ENCODE measurements at regions not wholly inside any gene's neighbourhood (a gene's known extent, or its start where the extent isn't known, plus 50 kb on each side); places are given as distances from the start of the nearest gene placed in this dataset.

DNA sequence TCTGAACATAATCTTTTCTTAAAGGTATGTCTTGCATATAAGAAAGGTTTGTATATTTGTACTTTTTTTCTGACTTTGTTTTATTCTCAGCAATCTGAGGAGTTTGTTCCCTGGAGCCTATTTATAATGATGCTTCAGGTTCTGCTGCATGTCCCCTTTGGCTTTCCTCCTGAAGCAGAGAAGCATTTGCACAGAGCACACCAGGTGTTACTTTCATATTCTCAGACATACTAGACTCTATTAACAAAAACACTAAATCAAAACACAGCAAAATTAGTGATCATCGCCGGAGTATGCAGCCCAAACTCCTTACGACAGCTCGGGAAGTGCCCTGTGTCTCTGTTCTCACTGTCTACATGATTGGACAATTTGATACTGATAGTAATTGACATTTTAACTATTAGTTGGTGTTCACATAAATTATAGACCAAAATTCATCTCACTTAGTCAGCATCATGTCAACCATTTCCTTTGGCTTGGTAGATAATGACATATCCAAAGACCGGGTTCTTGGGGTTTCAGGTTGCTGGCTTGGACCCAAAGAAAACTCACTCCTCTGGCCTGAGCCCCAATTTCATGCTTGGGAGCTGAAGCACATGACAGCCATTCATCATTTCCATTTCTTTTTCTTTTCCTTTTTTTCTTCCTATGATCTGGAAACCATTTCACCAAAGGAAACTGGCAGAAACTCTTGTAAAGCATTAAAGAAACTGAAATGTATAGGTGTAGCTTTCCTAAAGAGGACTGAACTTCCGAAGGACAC, 400.1 kb upstream of the NRP1 start:
- intact Hi-C loops (cut with DNase I), result no loop called here
- H3K36me3 ChIP-seq (ENCODE audit: control insufficient read depth in 1 of 2, insufficient read depth in 2 of 2, low read length in 1 of 2), result no peaks in the 10 kb centered on the region
- no peaks in the 10 kb centered on the region for H3K27me3 ChIP-seq (ENCODE audit: control insufficient read depth in 1 of 2, insufficient read depth in 2 of 2, low read length in 1 of 2)
- no peak for ATAC-seq (ENCODE audit: low FRiP score)
- no peak for DNase-seq
- no peaks in the 10 kb centered on the region for H3K4me1 ChIP-seq (ENCODE audit: control insufficient read depth in 1 of 2, insufficient read depth in 2 of 2, low read length in 2 of 2)
- WGBS, 2 donors, result 59 to 62% methylated on average over 6 of the region's 6 CpGs
- no peak overlapping the region for H3K4me3 ChIP-seq (ENCODE audit: low read length in 2 of 2)
- H3K9me3 ChIP-seq (ENCODE audit: control insufficient read depth, low read length), result peaks cover 2% of the 10 kb centered on the region
- H3K27ac ChIP-seq (ENCODE audit: low read depth in 1 of 2, low read length in 2 of 2), result no peak overlapping the region

GRCh38 chr10:33733058-33733457, 398.6 kb upstream of the NRP1 start:
- DNase-seq, result no peak
- ATAC-seq (ENCODE audit: low FRiP score), result no peak
- Histone ChIP-seq H3K4me3 (ENCODE audit: low read length in 2 of 2) (no peak overlapping the region), H3K27me3 (ENCODE audit: control insufficient read depth in 1 of 2, insufficient read depth in 2 of 2, low read length in 1 of 2) (no peaks in the 10 kb centered on the region), H3K27ac (ENCODE audit: low read depth in 1 of 2, low read length in 2 of 2) (no peak overlapping the region), H3K9me3 (ENCODE audit: control insufficient read depth, low read length) (no peaks in the 10 kb centered on the region), H3K4me1 (ENCODE audit: control insufficient read depth in 1 of 2, insufficient read depth in 2 of 2, low read length in 2 of 2) (no peaks in the 10 kb centered on the region), H3K36me3 (ENCODE audit: control insufficient read depth in 1 of 2, insufficient read depth in 2 of 2, low read length in 1 of 2) (no peaks in the 10 kb centered on the region)
- intact Hi-C loops (cut with DNase I), result no loop called here
- 94 to 97% methylated on average over 3 of the region's 3 CpGs for WGBS, 2 donors

DNA sequence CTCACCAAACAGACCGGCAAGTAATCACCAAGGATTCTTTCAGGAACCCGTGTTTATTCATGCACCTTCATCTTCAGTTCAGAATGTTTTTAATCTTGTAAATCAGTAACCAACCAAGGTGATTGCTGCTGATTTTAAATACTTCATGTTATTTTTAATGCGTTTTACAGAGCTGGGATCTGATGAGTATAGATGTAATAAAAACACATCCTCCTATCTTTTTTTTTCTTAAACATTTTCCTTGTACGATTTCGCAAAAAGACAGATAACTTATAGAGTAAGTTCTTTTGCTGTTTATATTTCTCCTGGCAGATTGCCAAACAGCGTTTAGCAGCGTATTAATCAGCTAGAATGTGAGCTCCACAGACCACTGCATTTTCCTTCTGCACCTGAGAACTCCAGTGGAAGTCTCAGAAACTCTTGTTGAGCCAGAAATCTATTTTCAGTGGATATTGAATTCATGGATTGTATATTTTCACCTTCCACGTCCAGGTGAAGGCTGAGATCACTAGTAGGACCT, 397.8 kb upstream of the NRP1 start:
- no peak for DNase-seq
- H3K4me3 ChIP-seq (ENCODE audit: low read length in 2 of 2), result no peak overlapping the region
- no peaks in the 10 kb centered on the region for H3K27me3 ChIP-seq (ENCODE audit: control insufficient read depth in 1 of 2, insufficient read depth in 2 of 2, low read length in 1 of 2)
- H3K9me3 ChIP-seq (ENCODE audit: control insufficient read depth, low read length), result peaks cover 2% of the 10 kb centered on the region
- H3K4me1 ChIP-seq (ENCODE audit: control insufficient read depth in 1 of 2, insufficient read depth in 2 of 2, low read length in 2 of 2), result no peaks in the 10 kb centered on the region
- 55% methylated on average over 8 of the region's 8 CpGs for WGBS, 2 donors
- H3K27ac ChIP-seq (ENCODE audit: low read depth in 1 of 2, low read length in 2 of 2), result no peak overlapping the region
- H3K36me3 ChIP-seq (ENCODE audit: control insufficient read depth in 1 of 2, insufficient read depth in 2 of 2, low read length in 1 of 2), result no peaks in the 10 kb centered on the region
- intact Hi-C loops (cut with DNase I), result no loop called here
- ATAC-seq (ENCODE audit: low FRiP score), result no peak

DNA sequence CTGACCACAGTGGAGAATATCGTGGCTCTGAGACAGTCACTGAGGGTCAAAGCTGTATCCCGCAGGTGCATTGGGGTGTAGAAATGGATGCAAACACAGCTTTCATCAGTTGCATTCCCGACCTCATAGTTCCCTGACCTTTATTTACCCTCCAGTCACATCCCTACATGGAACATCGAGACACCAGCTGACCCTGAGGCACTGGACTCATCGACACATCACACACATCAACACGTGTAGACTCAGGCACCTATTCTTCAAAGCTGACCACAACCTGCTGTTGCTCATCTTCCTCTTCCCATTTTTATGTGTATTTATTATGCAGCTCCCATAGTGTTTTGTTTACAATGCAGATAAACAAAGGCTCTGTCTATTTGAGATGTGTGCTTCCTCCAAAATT, 396.9 kb upstream of the NRP1 start:
- WGBS, 2 donors, result 87 to 95% methylated on average over 6 of the region's 6 CpGs
- Histone ChIP-seq H3K27ac (ENCODE audit: low read depth in 1 of 2, low read length in 2 of 2) (no peak overlapping the region), H3K4me3 (ENCODE audit: low read length in 2 of 2) (no peak overlapping the region), H3K9me3 (ENCODE audit: control insufficient read depth, low read length) (peaks cover 2% of the 10 kb centered on the region), H3K36me3 (ENCODE audit: control insufficient read depth in 1 of 2, insufficient read depth in 2 of 2, low read length in 1 of 2) (no peaks in the 10 kb centered on the region), H3K4me1 (ENCODE audit: control insufficient read depth in 1 of 2, insufficient read depth in 2 of 2, low read length in 2 of 2) (no peaks in the 10 kb centered on the region), H3K27me3 (ENCODE audit: control insufficient read depth in 1 of 2, insufficient read depth in 2 of 2, low read length in 1 of 2) (no peaks in the 10 kb centered on the region)
- intact Hi-C loops (cut with DNase I), result no loop called here
- no peak for ATAC-seq (ENCODE audit: low FRiP score)
- DNase-seq, result no peak

- H3K36me3 ChIP-seq (ENCODE audit: control insufficient read depth in 1 of 2, insufficient read depth in 2 of 2, low read length in 1 of 2), result no peaks in the 10 kb centered on the region
- H3K4me3 ChIP-seq (ENCODE audit: low read length in 2 of 2), result no peak overlapping the region
- no peaks in the 10 kb centered on the region for H3K27me3 ChIP-seq (ENCODE audit: control insufficient read depth in 1 of 2, insufficient read depth in 2 of 2, low read length in 1 of 2)
- H3K4me1 ChIP-seq (ENCODE audit: control insufficient read depth in 1 of 2, insufficient read depth in 2 of 2, low read length in 2 of 2), result no peaks in the 10 kb centered on the region
- no peak for ATAC-seq (ENCODE audit: low FRiP score)
- no peak overlapping the region for H3K27ac ChIP-seq (ENCODE audit: low read depth in 1 of 2, low read length in 2 of 2)
- intact Hi-C loops (cut with DNase I), result no loop called here
- no peak for DNase-seq
- peaks cover 2% of the 10 kb centered on the region for H3K9me3 ChIP-seq (ENCODE audit: control insufficient read depth, low read length)
- WGBS, 2 donors, result 93 to 97% methylated on average over 4 of the region's 4 CpGs
These were observed 391.0 kb upstream of the NRP1 start for GRCh38 chr10:33725430-33725829.

DNA sequence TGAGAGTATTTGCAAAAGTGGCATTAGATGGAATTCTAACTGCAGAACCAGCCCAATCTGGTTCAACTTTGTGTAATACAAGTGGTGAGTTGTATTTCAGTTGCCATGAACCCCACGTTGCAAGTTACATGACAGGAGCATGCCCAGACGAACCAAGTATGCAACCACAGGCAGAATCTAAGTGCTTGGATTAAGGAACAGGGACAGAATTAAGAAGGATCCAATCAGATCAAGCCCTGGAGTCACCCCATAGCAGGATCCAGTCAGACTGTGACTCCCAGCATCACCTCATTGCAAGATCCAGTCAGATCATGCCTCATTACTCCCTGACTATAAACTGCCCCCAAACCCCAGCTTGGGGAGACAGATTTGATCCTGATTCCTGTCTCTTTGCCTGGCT, 388.7 kb upstream of the NRP1 start:
- peaks cover 2% of the 10 kb centered on the region for H3K9me3 ChIP-seq (ENCODE audit: control insufficient read depth, low read length)
- no peaks in the 10 kb centered on the region for H3K27me3 ChIP-seq (ENCODE audit: control insufficient read depth in 1 of 2, insufficient read depth in 2 of 2, low read length in 1 of 2)
- intact Hi-C loops (cut with DNase I), result no loop called here
- no peaks in the 10 kb centered on the region for H3K36me3 ChIP-seq (ENCODE audit: control insufficient read depth in 1 of 2, insufficient read depth in 2 of 2, low read length in 1 of 2)
- ATAC-seq (ENCODE audit: low FRiP score) (no peak), DNase-seq (no peak)
- no peak overlapping the region for H3K27ac ChIP-seq (ENCODE audit: low read depth in 1 of 2, low read length in 2 of 2)
- WGBS, 2 donors, result 92 to 95% methylated on average over 2 of the region's 2 CpGs
- no peaks in the 10 kb centered on the region for H3K4me1 ChIP-seq (ENCODE audit: control insufficient read depth in 1 of 2, insufficient read depth in 2 of 2, low read length in 2 of 2)
- H3K4me3 ChIP-seq (ENCODE audit: low read length in 2 of 2), result no peak overlapping the region

DNA sequence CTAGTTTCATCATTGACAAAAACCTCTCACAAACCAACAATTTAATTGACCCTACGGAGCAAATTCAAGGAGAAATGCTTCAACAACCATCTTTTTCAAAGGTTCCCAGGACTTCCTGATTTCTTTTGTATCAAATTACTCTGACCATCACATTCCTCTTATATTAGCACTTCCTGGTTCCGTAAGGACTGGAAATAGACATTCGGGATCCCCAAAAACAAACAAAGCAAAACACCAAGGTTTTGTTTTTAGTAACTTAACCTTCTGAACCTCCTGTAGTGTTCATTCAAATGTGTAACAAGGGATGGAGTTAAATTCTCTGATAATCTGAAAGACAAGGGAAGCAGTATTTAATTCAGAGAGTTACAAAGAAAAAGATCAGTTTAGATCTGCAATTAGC, 387.6 kb upstream of the NRP1 start:
- intact Hi-C loops (cut with DNase I), result no loop called here
- Histone ChIP-seq H3K4me3 (ENCODE audit: low read length in 2 of 2) (no peak overlapping the region), H3K27me3 (ENCODE audit: control insufficient read depth in 1 of 2, insufficient read depth in 2 of 2, low read length in 1 of 2) (no peaks in the 10 kb centered on the region), H3K36me3 (ENCODE audit: control insufficient read depth in 1 of 2, insufficient read depth in 2 of 2, low read length in 1 of 2) (no peaks in the 10 kb centered on the region), H3K4me1 (ENCODE audit: control insufficient read depth in 1 of 2, insufficient read depth in 2 of 2, low read length in 2 of 2) (no peaks in the 10 kb centered on the region), H3K9me3 (ENCODE audit: control insufficient read depth, low read length) (no peaks in the 10 kb centered on the region), H3K27ac (ENCODE audit: low read depth in 1 of 2, low read length in 2 of 2) (no peak overlapping the region)
- DNase-seq (no peak), ATAC-seq (ENCODE audit: low FRiP score) (no peak)
- WGBS, 2 donors, result 47 to 53% methylated on average over 3 of the region's 3 CpGs

DNA sequence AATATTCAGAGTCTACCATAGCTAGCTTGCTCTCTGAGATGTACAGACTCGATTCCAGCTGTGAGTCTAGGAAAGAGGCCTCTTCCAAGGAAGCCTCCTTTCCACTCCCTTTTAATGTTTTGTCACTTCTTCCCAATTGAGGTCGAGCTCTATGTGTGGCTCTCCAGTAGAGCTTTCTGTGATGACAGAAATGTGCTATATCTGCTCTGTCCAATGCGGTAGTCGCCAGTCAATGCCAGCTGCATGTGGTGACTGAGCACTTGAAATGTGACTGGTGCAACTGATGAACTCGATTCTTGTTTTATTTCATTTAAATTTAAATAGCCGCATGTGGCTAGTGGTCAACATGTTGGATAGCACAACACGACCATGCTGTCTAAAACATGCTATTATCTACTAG, 387.0 kb upstream of the NRP1 start:
- no peak overlapping the region for H3K4me3 ChIP-seq (ENCODE audit: low read length in 2 of 2)
- ATAC-seq (ENCODE audit: low FRiP score) (no peak), DNase-seq (no peak)
- no peaks in the 10 kb centered on the region for H3K4me1 ChIP-seq (ENCODE audit: control insufficient read depth in 1 of 2, insufficient read depth in 2 of 2, low read length in 2 of 2)
- no peaks in the 10 kb centered on the region for H3K9me3 ChIP-seq (ENCODE audit: control insufficient read depth, low read length)
- intact Hi-C loops (cut with DNase I), result no loop called here
- 87 to 92% methylated on average over 7 of the region's 7 CpGs for WGBS, 2 donors
- H3K27ac ChIP-seq (ENCODE audit: low read depth in 1 of 2, low read length in 2 of 2), result no peak overlapping the region
- no peaks in the 10 kb centered on the region for H3K27me3 ChIP-seq (ENCODE audit: control insufficient read depth in 1 of 2, insufficient read depth in 2 of 2, low read length in 1 of 2)
- H3K36me3 ChIP-seq (ENCODE audit: control insufficient read depth in 1 of 2, insufficient read depth in 2 of 2, low read length in 1 of 2), result no peaks in the 10 kb centered on the region

DNA sequence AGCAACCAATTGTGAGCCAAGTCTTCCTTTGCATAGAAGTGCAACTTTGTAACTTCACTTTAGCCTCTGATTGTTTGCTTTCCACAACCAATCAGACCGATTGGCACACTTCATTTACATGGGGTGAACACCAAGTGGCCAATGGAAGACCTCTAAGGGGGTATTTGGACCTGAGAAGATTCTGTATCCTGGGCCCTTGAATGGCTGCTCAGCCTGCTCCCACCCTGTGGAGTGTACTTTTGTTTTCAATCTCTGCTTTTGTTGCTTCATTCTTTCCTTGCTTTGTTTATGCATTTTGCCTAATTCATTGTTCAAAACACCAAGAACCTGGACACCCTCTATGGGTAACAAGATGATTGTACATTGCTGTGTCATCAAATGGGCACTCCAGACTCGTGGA, 385.7 kb upstream of the NRP1 start:
- no peak for ATAC-seq (ENCODE audit: low FRiP score)
- WGBS, 2 donors, result 95 to 97% methylated on average over 2 of the region's 2 CpGs
- intact Hi-C loops (cut with DNase I), result no loop called here

More for the DNA sequence above, 385.7 kb upstream of the NRP1 start:
- Histone ChIP-seq H3K27ac (ENCODE audit: low read depth in 1 of 2, low read length in 2 of 2) (no peak overlapping the region), H3K4me3 (ENCODE audit: low read length in 2 of 2) (no peak overlapping the region), H3K27me3 (ENCODE audit: control insufficient read depth in 1 of 2, insufficient read depth in 2 of 2, low read length in 1 of 2) (no peaks in the 10 kb centered on the region), H3K9me3 (ENCODE audit: control insufficient read depth, low read length) (no peaks in the 10 kb centered on the region), H3K36me3 (ENCODE audit: control insufficient read depth in 1 of 2, insufficient read depth in 2 of 2, low read length in 1 of 2) (no peaks in the 10 kb centered on the region), H3K4me1 (ENCODE audit: control insufficient read depth in 1 of 2, insufficient read depth in 2 of 2, low read length in 2 of 2) (no peaks in the 10 kb centered on the region)
- DNase-seq, result no peak

All from aorta (tissue), 5 donors.